ENCODE measurements at regions not wholly inside any gene's neighbourhood (a gene's known extent, or its start where the extent isn't known, plus 50 kb on each side); places are given as distances from the start of the nearest gene placed in this dataset.
"Not testable (repeated sequence)": the region's sequence is repeated elsewhere in the genome, so short reads cannot be mapped to it uniquely, and the experiment has no call there.

DNA sequence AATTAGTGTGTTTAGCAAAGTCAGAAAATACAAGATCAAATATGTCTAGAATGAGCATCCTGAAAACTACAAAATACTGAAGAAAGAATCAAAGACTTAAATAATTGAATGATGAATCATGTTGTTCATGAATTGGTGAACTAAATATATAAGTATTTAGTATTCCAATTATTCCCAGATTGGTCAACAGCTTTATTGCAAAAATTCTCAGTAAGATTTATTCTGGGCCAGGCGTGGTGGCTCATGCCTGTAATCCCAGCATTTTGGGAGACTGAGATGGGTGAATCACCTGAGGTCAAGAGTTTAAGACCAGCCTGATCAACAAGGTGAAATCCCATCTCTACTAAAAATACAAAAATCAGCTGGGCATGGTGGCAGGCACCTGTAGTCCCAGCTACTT is 250.0 kb upstream of the NECTIN3 start:
- no peak for DNase-seq (ENCODE audit: low read depth)
- in situ Hi-C loops (cut with HindIII; ENCODE audit: low pct_unique_long_range_greater_than_20kb, low sequenced_read_pairs): no loop called here

DNA sequence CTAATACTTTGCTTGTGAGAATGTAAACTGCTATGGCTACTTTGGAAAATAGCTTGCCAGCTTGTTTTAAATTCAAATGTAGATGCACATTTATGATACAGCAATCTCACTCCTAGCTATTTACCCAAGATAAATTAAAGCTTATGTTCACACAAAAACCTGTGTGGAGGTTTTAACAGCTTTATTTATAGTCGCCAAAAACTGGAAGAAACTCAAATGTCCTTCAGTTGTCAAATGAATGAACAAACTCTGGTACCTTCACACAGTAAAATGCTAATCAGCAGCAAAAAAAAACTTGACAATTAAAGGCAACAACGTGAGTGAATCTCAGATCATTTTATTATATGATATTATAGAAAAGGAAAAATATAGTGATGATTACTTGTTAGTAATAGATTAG is 248.6 kb upstream of the NECTIN3 start:
- DNase-seq (ENCODE audit: low read depth): no peak
- in situ Hi-C loops (cut with HindIII; ENCODE audit: low pct_unique_long_range_greater_than_20kb, low sequenced_read_pairs): no loop called here

DNA sequence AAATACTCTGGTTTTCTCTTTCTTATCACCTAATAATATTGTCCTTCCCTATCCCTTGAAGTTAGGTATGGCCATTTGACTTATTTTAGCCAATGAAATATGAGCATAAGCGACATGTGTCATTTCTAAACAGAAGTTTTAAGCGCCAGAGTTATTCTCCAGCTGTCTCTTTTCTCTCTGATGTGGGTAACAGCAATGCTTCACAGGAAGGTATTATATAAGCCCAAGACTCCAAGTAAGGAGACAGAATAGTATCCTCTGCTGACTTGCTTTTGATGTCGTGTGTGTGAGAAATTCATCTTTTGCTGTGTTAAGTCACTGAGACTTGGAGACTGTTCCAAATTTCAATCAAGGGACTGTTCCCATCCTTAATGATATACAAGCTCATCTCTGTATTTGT is 224.6 kb upstream of the NECTIN3 start:
- no peak for DNase-seq (ENCODE audit: low read depth)
- in situ Hi-C loops (cut with HindIII; ENCODE audit: low pct_unique_long_range_greater_than_20kb, low sequenced_read_pairs): no loop called here

DNA sequence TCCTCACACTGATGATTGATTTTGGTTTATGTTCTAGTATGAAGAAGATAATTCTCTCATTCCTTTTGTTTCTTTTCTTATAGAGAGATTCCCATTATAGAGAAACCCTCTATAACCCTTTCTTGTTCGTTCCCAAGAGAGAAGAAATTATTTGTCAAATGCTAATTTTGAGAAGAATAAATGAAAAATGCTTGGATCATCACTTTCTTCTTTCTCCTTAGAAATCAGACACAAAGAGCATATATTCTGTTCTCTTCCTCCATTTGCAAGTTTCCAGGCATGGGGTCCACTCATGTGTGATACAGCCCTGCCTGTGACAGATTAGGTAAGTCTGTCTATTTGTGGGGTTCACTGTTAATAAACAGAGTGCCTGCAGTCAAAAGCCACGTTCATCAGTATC is 222.6 kb upstream of the NECTIN3 start:
- in situ Hi-C loops (cut with HindIII; ENCODE audit: low pct_unique_long_range_greater_than_20kb, low sequenced_read_pairs): no loop called here
- no peak for DNase-seq (ENCODE audit: low read depth)

DNA sequence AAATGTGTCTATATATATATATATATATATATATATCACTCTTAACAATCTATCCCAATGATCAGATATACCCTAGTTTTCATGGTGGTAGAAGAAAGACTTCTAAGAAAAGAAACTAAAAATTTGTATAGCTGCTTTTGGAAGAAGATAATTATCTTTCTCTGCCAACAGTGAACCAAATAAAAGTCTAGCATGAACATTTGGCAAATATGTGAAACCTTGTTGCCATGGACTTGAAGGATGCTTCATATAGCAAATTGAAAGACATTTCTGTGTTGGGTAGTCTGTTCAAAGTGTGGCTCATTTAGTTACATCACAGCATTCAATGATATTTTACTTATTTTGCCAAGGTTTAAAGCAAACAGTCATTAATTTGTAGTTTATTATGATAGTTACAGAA is 219.9 kb upstream of the NECTIN3 start:
- in situ Hi-C loops (cut with HindIII; ENCODE audit: low pct_unique_long_range_greater_than_20kb, low sequenced_read_pairs): no loop called here
- no peak for DNase-seq (ENCODE audit: low read depth)

DNA sequence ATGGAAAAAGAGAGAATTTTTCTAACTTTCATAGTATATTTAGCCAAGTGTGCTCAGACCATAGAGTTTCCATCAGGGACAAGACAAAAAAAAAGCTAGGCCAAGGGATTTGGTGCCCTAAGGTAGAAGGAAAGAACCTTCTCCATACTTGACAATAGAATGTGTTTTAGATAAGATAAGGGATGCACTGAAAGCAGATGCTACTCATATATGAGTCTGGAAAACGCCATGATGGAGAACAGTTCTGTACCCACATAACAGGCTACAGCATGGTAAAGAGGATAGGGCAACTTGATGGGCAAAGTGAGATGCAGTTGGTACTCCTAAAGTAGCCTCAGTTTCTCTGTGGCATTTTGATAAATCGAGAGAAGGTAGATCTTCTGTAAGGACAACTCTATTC is 216.4 kb upstream of the NECTIN3 start:
- in situ Hi-C loops (cut with HindIII; ENCODE audit: low pct_unique_long_range_greater_than_20kb, low sequenced_read_pairs): no loop called here
- no peak for DNase-seq (ENCODE audit: low read depth)

DNA sequence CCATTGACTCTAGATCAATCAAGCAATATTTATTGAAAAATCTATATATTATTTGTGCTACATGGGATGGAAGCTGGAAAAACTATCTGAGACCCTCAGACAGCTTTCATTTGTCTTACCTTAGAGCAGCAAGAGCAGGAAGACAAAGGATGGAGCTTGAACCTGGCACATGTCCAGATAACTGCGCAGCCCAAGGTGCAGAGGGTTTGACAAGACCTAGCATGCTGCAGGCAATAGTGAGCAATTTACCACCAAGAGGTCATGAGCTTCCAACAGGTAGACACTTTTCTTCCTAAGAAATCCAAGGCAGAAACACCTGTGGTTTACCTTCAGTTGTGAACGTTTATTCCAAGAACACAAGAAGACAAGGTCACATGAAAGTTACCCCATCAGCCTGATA is 214.7 kb upstream of the NECTIN3 start:
- DNase-seq (ENCODE audit: low read depth): no peak
- in situ Hi-C loops (cut with HindIII; ENCODE audit: low pct_unique_long_range_greater_than_20kb, low sequenced_read_pairs): no loop called here

DNA sequence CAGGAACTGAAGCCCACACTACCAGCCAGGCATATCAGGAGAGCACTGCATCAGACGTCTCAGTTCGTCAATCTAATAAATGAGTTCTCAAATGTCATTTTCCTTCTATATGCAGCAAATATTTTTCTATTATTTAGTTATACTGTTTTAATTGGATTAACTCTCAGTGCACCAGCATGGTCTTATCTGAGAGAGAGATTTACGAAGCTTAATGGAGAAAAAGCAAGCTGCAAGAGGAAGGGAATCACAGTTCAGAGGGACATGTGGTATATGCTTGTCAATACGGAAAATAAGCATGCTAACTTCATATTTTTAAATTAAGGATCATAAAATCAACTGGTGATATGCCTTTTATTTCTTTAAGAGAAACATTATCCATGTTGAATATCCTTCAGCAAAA is 213.1 kb upstream of the NECTIN3 start:
- DNase-seq (ENCODE audit: low read depth): no peak
- in situ Hi-C loops (cut with HindIII; ENCODE audit: low pct_unique_long_range_greater_than_20kb, low sequenced_read_pairs): no loop called here

DNA sequence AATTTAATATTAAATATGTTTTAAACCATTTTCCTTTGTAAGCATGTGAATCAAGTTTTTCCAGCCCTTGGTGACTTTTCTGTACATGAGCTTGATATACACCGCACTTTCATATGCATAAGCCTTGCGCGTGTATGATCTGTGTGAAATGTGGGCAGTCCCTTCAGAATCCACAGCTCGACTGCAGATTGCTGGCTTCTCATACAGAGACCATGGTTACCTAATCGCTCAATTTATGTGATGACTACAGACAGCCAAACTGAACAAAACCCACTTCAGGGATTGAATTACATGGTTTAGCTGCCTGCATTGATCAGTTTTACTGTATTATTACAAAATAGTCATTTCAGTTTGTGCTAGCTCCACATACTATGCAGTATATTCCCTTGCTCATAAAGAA is 212.3 kb upstream of the NECTIN3 start:
- no peak for DNase-seq (ENCODE audit: low read depth)
- in situ Hi-C loops (cut with HindIII; ENCODE audit: low pct_unique_long_range_greater_than_20kb, low sequenced_read_pairs): no loop called here

DNA sequence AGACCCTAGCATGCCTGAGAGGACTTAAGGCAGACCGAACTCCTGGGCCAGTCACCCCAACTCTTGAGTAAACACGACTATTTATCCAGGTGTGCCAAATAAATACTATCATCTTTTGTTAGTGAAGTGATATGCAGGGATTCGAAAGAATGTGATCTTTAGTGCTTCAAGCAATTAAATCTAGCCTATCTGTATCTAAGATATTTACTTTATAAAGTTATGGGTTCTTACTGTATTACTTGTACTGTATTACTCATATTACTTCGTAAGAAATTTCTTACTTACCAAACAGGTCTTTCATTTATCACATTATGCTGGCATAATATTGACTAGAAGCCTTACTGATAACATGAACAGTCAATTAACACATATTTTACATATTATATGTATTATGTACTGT is 211.6 kb upstream of the NECTIN3 start:
- DNase-seq (ENCODE audit: low read depth): no peak

DNA sequence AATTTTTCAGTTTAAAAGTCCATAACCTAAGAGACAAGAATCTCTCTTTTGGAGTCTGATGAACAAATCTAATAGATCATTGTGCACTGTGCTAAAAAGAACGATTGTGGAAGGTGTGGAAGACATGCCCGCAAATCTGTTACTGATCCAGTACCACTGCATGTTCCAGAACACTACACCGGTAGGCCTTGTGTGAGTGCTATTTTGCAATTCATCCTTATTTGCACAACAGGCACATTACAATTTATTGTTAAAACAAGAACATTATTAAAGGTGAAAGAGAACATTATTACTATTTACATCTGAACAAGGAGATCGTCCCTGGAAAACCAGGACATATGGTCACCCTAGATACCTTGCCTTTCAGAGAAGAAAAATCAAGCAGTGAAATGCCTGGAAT is 205.7 kb upstream of the NECTIN3 start:
- no peak for DNase-seq (ENCODE audit: low read depth)
- in situ Hi-C loops (cut with HindIII; ENCODE audit: low pct_unique_long_range_greater_than_20kb, low sequenced_read_pairs): no loop called here

More for the DNA sequence above, 211.6 kb upstream of the NECTIN3 start:
- in situ Hi-C loops (cut with HindIII; ENCODE audit: low pct_unique_long_range_greater_than_20kb, low sequenced_read_pairs): no loop called here

DNA sequence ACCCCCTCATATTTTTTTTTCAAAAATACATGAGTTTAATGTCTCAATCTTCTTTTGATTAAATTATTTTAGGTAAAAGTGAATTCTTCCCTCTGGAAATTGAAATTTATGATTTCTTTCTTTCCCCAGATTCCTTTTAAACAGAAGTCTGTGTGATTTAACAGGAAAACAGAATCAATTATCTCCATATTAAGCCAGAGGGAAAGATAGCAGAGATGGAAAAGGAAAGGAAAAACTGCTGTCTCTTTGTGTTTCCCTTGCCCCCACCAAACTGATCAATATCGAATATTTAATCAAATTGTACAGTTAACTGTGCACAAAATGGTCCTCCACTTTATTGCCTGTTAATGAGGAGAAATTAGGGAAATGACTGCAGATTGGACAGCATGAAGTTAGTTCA is 203.5 kb upstream of the NECTIN3 start:
- in situ Hi-C loops (cut with HindIII; ENCODE audit: low pct_unique_long_range_greater_than_20kb, low sequenced_read_pairs): no loop called here
- no peak for DNase-seq (ENCODE audit: low read depth)

DNA sequence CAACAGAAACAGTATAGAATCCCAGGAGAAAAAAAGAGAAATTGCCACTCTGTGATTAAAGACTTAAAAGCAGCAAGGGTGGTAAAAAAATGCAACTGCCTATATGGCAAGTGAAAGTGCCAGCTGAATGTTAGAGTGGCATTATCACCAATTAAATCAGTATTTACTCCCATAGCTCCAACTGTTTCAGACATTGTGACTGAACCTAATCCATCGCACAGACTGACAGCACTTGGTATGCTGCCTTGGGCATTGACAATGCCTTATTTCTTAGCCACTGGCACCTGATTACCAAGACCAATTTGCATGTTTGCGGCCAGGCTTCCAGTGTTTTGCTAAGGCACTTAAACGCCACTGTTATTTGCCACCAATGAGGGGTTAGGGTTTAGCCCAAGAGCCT is 201.9 kb upstream of the NECTIN3 start:
- in situ Hi-C loops (cut with HindIII; ENCODE audit: low pct_unique_long_range_greater_than_20kb, low sequenced_read_pairs): no loop called here
- no peak for DNase-seq (ENCODE audit: low read depth)

DNA sequence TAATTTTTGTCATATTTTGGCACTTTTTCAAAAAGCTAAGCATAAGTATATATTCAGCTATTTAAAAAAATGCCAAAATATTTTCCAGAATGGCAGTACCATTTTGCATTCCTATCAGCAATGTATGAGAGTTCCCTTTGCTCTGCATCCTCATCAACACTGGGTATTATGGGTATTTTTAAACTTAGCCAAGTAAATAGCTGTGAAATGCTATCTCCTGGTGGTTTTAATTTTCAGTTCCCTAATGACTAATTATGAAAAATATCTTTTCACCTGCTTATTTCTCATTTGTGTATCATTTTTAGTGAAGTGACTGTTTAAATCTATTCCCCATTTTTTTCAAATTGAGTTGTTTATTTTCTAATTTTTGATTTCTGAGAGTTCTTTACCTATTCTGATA is 199.7 kb upstream of the NECTIN3 start:
- DNase-seq (ENCODE audit: low read depth): no peak
- in situ Hi-C loops (cut with HindIII; ENCODE audit: low pct_unique_long_range_greater_than_20kb, low sequenced_read_pairs): no loop called here

DNA sequence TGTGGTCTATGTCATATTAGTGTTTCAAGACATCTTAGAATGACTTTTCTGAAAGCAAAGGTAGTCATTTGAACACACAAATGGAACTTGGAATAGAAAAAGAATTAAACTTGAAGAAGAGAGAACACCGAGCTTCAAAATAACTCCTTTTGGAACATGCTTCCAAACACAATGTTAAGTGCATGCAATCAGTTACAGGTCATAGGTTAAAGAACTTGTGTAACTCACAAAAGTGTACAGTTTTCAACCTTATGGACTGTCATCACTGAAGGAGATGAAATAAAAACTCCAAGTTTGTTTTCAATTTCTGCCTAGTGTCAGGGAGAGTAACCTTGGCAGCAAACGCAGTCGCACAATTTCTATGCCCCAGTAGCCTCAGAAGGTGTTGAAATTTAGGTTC is 192.9 kb upstream of the NECTIN3 start:
- DNase-seq (ENCODE audit: low read depth): no peak
- in situ Hi-C loops (cut with HindIII; ENCODE audit: low pct_unique_long_range_greater_than_20kb, low sequenced_read_pairs): no loop called here

DNA sequence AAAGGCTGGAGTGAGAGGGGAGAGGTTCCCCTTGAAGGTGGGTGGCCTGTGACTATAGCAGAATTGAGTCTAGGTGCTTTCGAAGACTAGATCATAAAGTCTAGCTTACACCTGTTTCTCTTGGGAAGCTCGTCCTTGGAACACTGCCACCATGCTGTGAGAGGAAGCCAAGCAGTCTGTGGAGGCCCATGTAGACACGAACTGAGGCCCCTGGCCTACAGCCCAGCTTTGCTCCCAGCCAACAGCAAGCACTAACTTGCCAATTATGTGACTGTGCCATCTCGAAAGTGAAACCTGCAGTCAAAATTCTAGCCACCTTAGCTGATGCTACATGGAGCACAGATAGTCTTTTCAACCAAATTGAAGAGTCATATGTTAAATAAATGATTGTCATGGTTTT is 190.5 kb upstream of the NECTIN3 start:
- in situ Hi-C loops (cut with HindIII; ENCODE audit: low pct_unique_long_range_greater_than_20kb, low sequenced_read_pairs): no loop called here
- DNase-seq (ENCODE audit: low read depth): peak; percentile 8

DNA sequence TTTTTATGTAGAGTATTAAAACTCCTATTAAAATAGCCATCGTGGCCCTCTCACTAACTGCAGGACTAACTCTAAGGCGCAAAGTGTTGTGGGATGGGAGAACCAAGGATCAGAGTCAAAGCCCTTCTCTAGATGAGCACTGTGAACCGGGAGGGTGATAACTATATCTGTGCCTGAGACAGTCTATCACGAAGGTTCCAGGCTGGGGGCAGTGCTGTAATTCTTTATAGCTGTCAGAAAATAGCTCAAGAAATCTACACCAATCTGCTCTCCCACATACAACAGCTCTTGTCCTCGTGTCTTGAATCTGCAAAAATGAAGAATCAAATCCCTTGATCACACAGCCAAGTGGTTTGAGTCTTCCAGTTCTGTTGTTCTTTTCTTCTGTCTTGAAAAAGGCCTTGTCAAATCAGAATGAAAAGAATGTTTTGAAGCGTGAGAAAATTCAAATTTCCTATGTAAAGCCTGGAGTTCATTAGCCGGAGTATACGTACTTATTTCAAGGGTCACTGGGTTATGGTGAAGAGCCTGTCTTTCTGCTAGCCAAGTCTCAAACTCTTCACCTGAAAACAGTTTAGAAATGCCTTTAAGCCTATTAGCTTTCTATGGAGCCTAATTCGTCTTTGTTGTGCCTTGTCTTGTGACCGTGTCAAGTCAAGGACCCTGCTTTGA is 185.3 kb upstream of the NECTIN3 start:
- in situ Hi-C loops (cut with HindIII; ENCODE audit: low pct_unique_long_range_greater_than_20kb, low sequenced_read_pairs): no loop called here
- no peak for DNase-seq (ENCODE audit: low read depth)

DNA sequence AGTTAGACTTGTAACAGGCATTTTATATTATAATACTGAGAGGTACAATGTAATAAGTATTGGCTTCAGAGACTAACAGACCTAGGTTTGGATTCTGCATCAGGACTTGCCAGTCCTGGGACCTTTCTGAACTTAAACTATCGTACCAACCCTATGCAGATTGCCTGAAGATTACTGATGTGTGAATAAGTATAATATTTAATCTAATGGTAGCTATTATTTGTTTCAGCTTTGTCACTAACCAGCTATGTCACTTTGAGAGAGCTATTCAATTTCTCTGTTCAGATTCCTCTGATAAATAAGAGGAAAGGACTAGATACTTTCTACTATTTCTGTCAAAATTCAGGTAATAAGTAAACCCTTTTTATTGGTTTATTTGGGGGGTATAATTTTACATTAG is 184.4 kb upstream of the NECTIN3 start:
- no peak for DNase-seq (ENCODE audit: low read depth)
- in situ Hi-C loops (cut with HindIII; ENCODE audit: low pct_unique_long_range_greater_than_20kb, low sequenced_read_pairs): no loop called here

DNA sequence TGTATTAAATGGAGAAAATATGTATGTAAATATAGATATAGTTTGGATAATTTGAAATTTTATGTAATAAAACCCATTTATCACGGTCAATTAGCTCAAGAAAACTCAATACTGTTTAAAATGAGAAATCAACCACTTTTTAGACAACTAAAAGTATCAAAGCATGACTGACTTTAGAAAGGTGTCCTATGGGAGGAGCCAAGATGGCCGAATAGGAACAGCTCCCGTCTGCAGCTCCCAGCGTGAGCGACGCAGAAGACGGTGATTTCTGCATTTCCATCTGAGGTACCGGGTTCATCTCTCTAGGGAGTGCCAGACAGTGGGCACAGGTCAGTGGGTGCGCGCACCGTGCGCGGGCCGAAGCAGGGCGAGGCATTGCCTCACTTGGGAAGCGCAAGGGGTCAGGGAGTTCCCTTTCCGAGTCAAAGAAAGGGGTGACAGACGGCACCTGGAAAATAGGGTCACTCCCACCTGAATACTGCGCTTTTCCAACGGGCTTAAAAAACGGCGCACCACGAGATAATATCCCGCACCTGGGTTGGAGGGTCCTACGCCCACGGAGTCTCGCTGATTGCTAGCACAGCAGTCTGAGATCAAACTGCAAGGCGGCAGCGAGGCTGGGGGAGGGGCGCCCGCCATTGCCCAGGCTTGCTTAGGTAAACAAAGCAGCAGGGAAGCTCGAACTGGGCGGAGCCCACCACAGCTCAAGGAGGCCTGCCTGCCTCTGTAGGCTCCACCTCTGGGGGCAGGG is 182.8 kb upstream of the NECTIN3 start:
- DNase-seq (ENCODE audit: low read depth); in situ Hi-C loops (cut with HindIII; ENCODE audit: low pct_unique_long_range_greater_than_20kb, low sequenced_read_pairs): not testable (repeated sequence)

DNA sequence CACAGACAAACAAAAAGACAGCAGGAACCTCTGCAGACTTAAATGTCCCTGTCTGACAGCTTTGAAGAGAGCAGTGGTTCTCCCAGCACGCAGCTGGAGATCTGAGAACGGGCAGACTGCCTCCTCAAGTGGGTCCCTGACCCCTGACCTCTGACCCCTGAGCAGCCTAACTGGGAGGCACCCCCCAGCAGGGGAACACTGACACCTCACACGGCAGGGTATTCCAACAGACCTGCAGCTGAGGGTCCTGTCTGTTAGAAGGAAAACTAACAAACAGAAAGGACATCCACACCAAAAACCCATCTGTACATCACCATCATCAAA is 182.3 kb upstream of the NECTIN3 start:
- DNase-seq (ENCODE audit: low read depth); in situ Hi-C loops (cut with HindIII; ENCODE audit: low pct_unique_long_range_greater_than_20kb, low sequenced_read_pairs): not testable (repeated sequence)

Data from Caki2 (cell line).